ENCODE measurements at regions not wholly inside any gene's neighbourhood (a gene's known extent, or its start where the extent isn't known, plus 50 kb on each side); places are given as distances from the start of the nearest gene placed in this dataset.
A peak's percentile ranks its signal among the peaks of the same experiment; 100 is the strongest.
"Not testable (repeated sequence)": the region's sequence is repeated elsewhere in the genome, so short reads cannot be mapped to it uniquely, and the experiment has no call there.

DNA sequence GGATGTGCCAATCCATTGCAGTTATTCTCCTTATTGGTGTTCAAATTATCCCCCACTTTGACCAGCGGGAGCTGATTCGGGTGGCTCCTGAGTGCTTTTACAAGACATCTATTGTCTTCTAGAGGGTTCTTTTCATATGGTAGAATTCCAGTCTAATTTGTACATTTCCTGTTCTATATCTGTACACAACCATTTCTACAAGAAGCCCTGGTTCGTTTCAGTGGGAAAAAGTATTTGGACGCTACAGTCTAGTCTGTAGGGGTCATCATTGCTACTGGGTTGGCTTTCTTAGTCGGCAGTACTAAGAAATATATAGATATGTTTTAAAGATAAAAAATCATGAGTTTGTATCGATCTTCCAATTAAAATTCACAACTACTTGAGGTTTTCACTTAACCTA is 262.6 kb downstream of the MAP2K6 start:
- no peak for DNase-seq

DNA sequence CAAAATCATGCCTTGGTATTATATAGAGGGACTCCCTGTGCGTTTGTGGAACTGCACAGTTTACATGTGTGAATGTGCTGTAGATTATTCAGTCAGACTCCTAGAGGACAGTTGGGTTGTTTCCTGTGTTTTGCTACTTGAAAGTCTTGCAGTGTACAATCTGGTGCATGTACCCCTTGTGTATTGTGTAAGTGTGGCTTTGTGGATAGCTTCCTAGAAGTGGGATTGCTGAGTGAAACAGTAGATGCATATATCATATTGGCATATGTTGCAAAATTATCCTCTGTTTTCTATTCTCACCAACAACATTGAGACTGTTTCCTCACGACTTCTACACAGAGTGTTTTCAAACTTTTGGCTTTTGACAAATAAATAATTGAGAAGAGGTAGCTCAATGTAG is 263.7 kb downstream of the MAP2K6 start:
- no peak for DNase-seq

DNA sequence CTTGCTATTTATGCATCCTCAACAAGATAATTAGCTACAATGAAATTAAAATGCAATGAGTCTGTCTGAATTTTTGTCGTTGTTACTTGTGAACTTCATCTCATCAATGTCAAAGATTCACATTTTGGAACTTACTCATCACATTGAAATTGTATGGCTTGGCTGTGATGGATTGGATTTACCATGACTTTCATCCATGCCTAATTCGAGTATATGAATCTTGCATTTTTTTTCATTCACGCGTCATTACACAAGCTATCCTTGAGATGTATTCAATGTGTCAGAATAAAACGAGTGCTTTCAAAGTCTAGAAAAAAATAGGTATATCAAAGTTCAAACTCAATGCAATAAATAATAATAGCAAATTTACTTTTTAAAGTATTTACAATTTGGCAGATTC is 265.3 kb downstream of the MAP2K6 start:
- DNase-seq: no peak

DNA sequence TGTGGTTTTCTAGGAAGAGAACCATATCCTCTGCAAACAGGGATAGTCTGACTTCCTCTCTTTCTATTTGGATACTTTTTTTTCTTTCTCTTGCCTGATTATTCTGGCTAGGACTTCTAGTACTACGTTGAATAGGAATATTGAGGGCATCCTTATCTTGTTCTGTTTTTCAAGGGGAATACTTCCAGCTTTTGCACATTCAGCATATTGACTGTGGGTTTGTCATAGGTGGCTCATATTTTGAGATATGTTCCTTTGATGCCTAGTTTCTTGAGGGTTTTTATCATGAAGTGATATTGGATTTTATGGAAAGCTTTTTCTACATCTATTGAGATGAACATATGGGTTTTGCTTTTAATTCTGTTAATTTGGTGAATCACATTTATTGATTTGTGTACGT is 269.8 kb downstream of the MAP2K6 start:
- DNase-seq: no peak

DNA sequence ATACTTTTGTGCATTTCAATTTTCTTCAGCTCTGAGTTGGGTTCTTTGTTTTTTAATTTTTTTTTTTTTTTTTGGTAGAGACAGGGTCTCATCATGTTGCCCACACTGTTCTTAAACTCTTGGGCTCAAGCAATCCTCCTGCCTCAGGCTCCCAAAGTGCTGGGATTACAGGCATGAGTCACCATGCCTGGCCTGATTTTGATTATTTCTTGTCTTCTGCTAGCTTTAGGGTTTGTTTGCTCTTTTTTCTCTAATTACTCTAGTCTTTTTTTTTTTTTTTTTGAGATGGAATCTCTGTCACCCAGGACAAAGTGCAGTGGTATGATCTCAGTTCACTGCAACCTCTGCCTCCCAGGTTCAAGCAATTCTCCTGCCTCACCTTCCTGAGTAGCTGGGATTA is 270.7 kb downstream of the MAP2K6 start:
- not testable (repeated sequence) for DNase-seq

DNA sequence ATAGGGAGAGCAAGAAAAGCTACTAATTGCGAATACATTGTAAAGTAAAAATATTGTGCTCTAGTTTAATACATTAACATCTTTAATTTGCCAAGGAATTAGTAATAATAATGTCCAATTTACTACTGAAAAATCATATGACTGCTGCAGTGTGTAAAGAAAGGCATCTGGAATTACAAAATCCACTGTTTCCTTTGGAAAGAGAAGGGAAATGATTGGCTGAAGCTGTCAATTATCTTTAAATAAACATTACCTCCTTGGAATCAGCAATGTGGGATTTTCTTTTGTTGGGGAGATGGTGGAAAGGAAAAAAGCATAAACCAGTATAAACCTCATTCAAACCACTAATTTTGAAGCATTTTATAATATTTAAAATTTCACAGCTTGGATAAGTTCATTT is 276.0 kb downstream of the MAP2K6 start:
- DNase-seq: no peak

DNA sequence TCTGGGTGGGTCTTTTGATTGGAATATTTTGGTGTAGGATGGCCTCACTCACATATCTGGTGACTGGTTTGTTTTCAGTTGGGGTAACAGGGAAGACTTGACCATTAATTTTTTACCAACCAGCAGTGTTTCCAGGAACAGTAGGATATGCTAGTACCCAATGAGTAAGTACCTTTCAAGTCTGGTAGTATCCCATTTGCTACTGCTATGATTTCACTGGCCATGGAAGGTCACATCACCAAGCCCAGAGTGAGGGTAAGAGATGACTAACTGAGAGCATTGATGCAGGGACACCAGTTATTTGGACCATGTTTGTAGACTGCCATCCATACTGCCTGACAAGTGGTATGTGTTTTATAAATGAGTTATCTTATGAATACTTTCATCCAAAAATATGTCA is 277.7 kb downstream of the MAP2K6 start:
- DNase-seq: no peak

DNA sequence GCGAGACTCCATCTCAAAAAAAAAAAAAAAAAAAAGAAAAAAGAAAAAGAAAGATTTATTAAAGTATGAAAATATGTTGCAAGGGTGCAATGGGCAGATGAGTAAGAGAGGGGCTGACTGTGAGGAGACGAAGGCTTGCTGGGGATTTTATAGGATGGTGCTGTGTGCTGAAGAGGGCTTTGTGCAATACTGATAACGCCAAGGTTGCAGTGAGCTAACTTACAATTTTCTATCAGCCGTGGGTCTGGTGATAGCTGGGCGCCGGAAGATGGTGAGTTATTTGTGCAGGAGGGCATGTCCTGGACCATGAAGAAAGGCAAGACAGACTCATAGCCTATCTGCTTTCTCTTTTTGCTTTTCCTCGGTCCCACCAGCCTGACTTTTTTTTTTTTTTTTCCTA is 281.1 kb downstream of the MAP2K6 start:
- DNase-seq: no peak

DNA sequence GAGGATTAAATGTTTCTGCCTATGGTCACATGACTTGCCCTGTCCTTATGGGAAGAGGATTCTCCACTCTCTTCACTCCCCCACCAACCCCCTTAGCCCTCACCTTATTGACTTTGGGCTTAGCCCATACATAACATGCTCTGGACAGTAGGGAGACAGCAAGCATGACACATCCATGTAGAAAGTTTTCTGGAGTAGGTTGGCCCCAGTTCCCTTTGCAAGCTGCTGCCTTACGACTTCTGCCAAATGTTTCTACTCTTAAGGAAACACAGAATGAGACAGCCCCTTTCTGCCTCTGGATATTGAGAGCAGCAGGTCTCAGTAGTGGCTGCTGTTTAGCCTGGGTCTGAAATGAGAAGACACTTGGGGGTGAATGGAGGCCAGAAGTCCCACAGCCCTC is 282.2 kb downstream of the MAP2K6 start:
- DNase-seq: no peak

DNA sequence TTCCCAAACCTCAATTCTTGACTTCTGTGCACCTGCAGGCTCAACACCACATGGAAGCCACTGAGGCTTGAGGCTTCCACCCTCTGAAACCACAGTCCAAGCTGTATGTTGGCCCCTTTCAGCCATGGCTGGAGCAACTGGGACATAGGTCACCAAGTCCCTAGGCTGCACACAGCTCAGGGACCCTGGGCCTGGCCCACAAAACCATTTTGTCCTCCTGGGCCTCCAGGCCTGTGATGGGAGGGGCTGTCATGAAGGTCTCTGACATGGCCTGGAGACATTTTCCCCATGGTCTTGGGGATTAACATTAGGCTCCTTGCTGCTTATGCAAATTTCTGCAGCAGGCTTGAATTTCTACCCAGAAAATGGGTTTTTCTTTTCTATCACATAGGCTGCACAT is 283.9 kb downstream of the MAP2K6 start:
- DNase-seq: not testable (repeated sequence)

DNA sequence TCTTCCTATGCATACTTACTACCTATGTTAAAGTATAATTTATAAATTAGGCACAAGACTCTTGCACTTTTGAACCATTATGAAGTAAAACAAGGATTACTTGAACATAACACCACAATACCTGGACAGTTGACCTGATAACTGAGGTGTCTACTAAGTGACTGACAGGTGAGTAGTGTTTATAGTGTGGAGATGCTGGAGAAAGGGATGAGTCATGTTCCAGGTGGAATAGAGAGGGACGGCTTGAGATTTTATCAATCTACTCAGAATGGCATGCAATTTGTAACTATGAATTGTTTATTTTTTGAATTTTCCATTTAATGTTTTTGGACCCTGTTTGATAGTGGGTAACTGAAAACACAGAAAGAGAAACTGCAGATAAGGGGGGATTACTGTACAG is 287.6 kb downstream of the MAP2K6 start:
- no peak for DNase-seq

DNA sequence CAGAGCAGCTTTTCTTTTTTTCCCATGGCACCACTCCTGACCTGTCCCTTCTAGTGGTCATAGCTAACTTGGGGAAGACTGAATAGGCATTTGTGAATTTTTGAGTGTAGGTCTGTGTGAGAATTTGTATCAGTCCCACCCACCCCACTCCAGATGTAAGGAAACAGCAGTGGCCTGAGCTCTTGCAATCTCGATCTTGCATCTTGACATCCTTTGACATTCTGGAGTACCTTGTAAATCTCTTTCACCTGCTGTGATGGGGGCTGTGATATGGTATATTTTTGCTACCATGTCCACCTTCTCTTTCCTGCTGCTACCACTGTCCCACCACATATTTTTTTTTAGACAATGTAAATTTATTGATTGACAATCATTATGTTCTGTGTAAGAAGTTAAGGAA is 289.3 kb downstream of the MAP2K6 start:
- no peak for DNase-seq

DNA sequence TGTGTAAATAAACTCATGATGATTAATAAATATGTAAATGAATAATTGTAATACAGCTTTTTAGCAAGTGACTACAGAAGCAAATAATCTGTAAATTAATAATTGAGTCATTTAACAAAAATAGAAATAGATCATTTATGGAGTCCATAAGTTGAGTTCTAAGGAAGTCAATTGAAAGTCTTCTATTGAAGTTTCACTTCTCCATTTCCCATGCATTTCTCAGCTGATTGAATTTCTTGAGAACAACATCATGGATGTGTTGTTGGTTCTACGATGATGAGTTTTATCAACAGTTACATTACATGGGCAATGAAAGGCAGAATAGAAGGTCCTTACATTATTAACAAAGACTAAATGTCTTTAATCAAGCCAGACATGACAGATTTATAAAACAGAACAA is 290.4 kb downstream of the MAP2K6 start:
- no peak for DNase-seq

DNA sequence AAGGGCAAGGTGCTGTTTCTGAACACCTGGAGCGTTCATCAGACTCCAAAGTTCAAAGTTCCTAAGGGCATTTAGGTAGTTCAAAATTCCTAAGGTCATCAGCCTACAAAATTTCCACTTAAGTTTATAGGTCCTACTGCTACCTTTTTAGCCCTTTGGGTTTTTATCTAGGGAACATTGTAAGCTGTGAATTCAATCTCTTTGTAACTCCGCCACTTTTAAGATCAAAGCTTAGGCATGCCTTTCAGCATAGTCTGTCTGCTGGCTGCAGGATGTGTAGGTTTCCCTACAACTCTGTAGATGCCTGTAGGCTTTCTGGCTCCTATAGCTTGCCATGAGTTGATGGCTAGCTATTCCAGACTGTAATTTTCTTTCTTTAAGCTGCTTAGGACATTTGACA is 291.6 kb downstream of the MAP2K6 start:
- DNase-seq: no peak

DNA sequence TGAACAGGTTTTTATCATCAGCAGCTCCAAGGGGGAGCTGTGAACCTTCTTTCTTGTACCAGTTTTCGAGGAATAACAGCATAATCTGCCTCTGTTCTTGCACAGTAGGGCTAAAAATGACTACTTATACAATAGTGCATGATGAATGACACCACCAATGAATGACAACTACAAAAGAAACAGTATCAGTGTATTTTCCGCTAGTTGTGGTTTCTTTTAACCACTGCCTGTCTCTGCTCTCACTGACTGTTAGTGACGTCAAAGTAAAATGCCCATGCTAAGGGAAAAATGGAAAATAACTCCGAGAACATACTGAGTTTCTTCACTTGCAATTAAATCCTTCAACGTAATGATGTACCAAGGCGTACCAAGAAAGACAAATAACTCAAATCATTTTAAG is 294.9 kb downstream of the MAP2K6 start:
- no peak for DNase-seq

DNA sequence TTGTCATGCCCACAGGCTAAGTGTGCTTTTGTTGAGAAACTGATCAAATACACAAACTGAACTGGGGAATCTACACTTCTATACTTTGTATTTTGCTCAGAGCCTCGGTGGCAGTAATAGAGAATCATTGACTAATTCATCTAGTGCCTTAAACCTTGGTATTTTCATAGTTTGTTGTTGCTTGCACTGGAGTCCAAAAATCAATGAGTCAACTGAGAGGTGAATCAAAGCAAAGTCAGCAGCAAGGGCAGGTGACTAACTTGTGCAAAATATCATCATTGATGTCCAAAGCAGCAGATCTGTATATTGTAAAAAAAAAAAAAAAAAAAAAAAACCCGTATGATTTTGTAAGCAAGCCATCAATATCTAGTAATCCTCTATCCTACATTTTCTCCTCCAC is 296.4 kb downstream of the MAP2K6 start:
- no peak for DNase-seq

DNA sequence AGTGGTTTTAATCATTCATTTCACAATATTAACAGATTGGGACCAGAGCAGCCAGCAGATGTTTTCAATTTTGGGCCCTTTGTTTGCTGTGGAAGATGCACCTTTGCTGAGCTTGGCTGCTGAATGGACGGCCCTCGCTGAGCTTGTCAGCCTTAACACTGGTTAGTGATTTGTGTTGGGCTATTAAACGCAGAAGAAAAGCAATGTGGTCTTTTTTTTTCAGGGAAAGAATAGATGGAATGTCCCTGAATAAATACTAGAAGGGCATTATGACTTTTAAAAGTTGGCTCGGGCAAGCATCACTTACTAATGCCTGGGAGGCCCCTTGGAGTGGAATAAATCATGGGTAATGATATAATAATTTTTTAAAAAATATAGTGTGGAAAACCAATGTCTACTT is 297.0 kb downstream of the MAP2K6 start:
- no peak for DNase-seq

DNA sequence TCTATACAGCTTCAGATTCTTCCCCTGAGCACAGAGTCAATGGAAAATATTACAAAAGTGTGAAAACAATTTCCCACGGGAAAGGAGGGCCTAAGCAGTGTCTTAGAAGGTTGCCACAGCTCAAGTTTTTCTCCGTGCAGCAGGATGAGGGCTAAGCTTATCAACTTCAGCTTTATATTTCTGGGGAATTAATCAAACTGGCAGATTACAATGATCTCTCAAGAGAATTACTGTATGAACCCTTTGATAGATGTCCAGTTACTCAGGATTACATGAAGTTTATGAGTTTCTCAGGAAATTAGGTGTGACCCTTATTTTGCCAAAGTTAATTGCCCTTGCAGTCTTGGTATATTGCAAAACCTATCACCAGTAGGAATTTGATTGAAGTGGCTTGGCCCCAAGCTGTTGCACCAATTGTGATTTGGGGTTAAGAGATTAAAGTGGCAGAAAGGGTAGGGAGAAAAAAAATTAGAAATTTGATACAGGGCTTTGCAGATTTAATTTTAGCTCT is 298.4 kb downstream of the MAP2K6 start:
- DNase-seq: no peak

DNA sequence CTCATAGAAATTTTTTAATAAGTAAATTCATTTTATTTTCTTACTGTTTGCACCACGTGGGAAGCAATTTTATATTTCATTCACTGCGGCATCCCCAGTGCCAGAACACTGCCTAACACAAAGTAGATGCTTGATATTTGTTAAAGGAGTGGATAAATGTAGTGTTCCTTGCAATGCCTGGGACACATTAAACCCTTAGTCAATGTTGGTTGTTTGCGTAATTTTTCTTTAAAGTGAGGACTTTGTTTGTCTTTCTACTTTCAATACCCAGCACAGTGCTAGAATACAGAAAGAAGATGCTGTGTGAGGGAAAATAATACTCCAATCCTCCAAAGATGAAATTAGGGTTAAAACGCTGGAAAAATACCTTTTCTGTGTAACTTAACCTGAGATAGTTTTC is 299.3 kb downstream of the MAP2K6 start:
- DNase-seq: no peak

DNA sequence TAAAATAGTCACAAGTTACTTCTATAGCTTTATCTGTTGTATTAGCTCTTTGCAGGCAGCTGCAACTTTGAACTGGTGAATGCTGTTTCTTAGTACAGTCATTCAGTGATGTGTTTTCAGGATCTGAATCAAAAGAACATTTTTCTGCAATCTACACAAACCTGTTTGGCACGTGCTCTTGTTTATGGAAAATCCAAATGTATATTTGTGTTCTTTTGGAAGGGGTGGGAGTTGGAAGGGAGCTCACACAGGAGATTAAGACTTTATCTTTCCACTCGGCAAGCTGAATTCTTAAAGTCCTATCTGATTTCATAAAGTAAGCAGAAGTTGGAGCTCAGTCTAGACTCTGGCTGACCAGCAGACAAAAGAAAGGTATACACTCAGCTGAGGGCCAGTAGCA is 300.2 kb downstream of the MAP2K6 start:
- no peak for DNase-seq

DNA sequence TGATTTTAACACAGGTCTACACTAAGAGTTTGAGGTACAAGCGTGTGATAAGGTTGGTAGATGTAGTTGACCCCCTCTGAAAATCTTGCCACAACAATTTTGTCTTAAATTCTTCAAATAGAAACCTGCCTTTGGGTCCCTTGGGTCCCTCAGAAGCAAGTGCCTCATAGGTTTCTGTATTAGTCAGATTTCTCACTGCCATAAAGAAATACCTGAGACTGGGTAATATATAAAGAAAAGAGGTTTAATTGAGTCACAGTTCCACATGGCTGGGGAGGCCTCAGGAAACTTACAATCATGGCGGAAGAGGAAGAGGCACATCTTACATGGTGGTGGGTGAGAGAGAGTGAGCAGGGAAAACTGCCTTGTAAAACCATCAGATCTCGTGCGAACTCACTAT is 301.2 kb downstream of the MAP2K6 start:
- DNase-seq: no peak

DNA sequence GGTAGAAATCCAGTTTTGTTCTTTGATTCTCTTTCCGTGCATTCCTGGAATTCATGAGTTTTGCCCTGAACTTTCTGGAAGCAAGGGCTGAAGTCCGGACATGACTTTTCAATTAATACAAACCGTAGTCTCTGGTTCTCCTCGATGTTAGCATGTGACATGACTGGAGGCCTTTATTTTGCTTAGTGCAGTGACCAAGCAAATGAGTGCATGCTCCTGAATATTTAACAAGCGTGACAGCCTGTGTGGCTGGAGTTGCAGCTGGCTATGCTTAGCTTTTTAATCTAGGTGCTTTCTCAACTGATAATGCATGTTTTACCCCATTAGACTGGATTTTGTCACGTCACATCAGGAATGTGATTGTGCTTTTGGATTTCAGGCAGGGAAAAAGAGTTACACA is 302.1 kb downstream of the MAP2K6 start:
- peak; percentile 34 for DNase-seq

DNA sequence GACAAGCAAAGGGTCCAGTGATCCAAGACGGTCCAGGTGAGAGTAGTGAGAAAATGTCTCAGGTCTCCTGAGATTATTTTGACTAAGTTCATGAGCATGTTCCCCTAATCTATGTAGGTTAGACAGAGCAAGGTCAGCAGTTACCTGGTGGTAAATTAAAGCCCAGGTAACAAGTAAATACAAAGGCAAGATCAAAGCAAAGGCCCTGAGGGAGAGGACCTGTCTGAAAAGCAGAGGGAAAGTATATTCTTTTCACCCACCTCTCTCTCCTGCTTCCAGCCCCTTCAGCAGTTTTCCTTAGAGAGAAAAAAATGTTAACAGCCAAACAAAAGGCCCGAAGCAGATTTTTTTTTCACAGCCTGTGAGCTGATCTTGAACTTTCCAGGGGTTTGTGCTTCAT is 302.7 kb downstream of the MAP2K6 start:
- DNase-seq: no peak

DNA sequence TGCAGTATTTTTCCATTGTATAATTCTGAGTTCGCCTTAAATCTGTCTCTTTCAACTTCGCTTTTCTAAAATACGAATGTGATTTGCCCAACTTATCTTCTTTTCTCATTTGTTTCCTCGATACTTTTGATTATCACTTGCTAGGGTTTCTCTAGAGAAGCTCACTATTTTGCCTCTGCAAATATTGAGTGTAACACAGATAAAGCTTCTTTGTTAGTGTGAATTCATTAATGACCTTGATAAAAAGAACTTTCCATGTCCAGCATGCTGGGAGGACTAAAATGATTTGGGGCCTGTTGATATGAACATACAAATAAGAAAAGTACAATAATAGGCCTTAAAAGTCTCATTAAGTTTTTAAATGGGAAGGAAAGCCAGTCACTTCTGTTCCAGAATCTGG is 303.3 kb downstream of the MAP2K6 start:
- no peak for DNase-seq

DNA sequence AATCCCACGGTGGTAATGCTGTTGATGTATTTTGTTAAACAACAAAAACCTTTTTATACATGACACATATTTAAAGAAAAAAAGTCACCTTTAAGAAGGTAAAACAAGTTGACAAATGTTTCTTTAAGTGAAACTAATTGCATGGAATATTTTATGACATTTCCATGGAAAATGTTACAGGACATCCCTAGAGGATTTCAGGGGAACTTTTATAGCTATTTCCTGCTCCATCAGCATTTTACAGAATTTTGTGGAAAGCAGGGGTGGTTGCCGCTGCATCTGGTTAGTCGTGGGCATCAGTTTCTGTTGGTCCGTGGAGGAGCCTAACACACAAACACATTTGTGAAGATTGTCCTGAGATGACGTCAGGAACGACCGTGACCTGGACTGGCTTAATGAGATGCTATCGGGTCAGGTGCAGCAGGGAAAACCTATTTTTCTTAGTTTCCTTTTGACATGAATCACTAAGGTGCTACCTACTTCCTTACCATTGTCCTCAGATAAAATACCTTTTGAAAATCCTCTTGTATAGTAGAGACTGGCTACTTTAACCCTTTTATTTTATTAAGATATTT is 305.1 kb downstream of the MAP2K6 start:
- no peak for DNase-seq

DNA sequence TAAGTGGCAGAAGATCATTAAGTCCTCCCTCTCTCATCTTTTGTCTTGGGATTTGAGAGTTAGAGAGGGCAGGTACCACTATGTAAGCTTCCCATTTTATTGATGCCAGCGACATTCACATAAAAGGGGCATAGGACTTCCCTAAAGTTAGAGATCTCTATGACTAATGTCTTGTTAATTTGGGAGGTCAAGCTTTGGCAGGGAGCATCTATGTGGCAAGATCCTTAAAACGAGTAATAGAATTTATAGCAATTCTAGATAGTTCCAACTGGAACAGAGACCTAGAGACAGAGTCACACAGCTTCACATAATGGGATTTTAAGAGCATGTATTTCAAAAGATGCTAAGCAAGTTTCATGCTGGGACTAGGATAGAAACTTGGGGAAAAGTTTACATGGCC is 308.0 kb downstream of the MAP2K6 start:
- no peak for DNase-seq

Data from retina (tissue), 1 donor.